Aorta (tissue), 5 donors: ENCODE measurements at regions not wholly inside any gene's neighbourhood (a gene's known extent, or its start where the extent isn't known, plus 50 kb on each side); places are given as distances from the start of the nearest gene placed in this dataset.

Experiments
- ATAC-seq: fragments of 200-7000 bp; cut with Tn5 transposase; one replicate; pipeline ENCODE4 v1.9.1; 2022; ENCODE audit warnings: moderate library complexity; ENCODE audit not compliant: low FRiP score
- DNase-seq, 2 donors: peaks; one replicate each; pipeline ENCODE4 v3.0.0-alpha.2; 2020
- H3K27ac ChIP-seq, 2 donors: one replicate each; pipeline ENCODE4 v1.5.1; 2013; ENCODE audit warnings: low read length in 2 of 2, mild to moderate bottlenecking in 2 of 2, moderate library complexity in 2 of 2, control low read depth in 1 of 2, inconsistent platforms in 1 of 2, low read depth in 1 of 2
- H3K27me3 ChIP-seq, 2 donors: one replicate each; pipeline ENCODE4 v1.6.1; 2013; ENCODE audit warnings: control low read depth in 1 of 2, low read length in 1 of 2, mild to moderate bottlenecking in 1 of 2, moderate library complexity in 1 of 2; ENCODE audit not compliant: insufficient read depth in 2 of 2, control insufficient read depth in 1 of 2
- H3K36me3 ChIP-seq, 2 donors: one replicate each; pipeline ENCODE4 v1.6.1; 2013; ENCODE audit warnings: control low read depth in 1 of 2, low read length in 1 of 2, mild to moderate bottlenecking in 1 of 2; ENCODE audit not compliant: insufficient read depth in 2 of 2, control insufficient read depth in 1 of 2
- H3K4me1 ChIP-seq, 2 donors: one replicate each; pipeline ENCODE4 v1.6.1; 2013; ENCODE audit warnings: low read length in 2 of 2, control low read depth in 1 of 2, mild to moderate bottlenecking in 1 of 2, moderate library complexity in 1 of 2; ENCODE audit not compliant: insufficient read depth in 2 of 2, control insufficient read depth in 1 of 2
- H3K4me3 ChIP-seq, 2 donors: one replicate each; pipeline ENCODE4 v1.5.1; 2013; ENCODE audit warnings: low read length in 2 of 2, control low read depth in 1 of 2, mild to moderate bottlenecking in 1 of 2
- H3K9me3 ChIP-seq: one replicate; pipeline ENCODE4 v1.6.1; 2013; ENCODE audit warnings: mild to moderate bottlenecking, low read length; ENCODE audit not compliant: control insufficient read depth
- WGBS, 2 donors: extraction: QIAGEN DNeasy Blood & Tissue Kit; methylation state at CpG; one replicate each; pipeline ENCODE4 v1.1.7; 2013; 5-methylcytosine and 5-hydroxymethylcytosine counted together
- intact Hi-C, 2 donors: fragments of 100-400 bp; cut with DNase I; formaldehyde crosslinking; loops; one replicate each; pipeline versions ENCODE4 v1.14.2 to v1.15.0; 2022
- donor health status: healthy with polysubstance abuse.
- donor health status: Bipolar disorder and iron deficiency.
- donor health status: DM: no; HTN: no; CAD: no.
- donor health status: DM: no; HTN: no; CAD: no.
- donor health status: DM: yes; HTN: yes; CAD: no.

DNA sequence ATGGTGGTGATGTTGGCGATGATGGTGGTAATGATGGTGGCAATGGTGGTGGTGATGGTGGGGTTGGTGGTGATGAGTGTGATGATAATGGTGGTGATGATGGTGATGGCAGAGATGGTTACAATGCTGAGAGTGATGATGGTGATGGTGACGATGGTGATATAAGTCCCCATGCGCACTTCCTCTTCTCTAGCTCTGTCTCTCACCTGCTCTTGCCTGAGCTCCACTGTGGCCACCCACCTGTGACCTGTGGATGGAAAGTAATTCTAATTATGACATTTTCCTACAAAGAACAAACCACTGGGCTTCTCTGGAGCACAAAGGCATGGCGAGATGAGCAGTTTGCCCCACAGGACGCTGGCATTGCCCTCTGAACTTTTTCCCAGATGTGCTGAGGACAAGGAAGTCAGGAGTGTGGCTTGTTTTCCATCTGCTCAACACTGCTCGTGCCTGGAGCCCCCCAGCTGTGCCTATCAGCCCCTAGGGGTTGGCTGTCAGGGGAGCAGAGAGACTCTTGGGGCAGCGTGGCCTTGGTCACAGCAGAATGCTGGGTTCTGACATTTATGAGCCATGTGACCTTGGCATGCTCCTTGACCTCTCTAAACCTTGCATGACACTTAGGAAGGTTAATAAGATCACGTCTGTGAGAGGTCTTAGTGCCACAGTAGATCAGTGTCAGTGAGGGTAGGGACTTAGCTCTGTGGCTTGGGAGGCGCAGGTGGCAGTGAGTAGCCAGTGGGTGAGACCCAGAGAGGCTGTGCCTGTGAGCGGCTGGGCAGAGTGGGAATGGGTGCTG lies 68.4 kb downstream of the RRM2 start:
- no peak overlapping the region for H3K27ac ChIP-seq
- no peaks in the 10 kb centered on the region for H3K4me1 ChIP-seq
- intact Hi-C loops = no loop called here
- ATAC-seq (no peak), DNase-seq (no peak)
- H3K36me3 ChIP-seq = no peaks in the 10 kb centered on the region
- no peak overlapping the region for H3K4me3 ChIP-seq
- WGBS, 2 donors = 86 to 93% methylated on average over 10 of the region's 10 CpGs
- H3K9me3 ChIP-seq = no peaks in the 10 kb centered on the region
- H3K27me3 ChIP-seq = no peaks in the 10 kb centered on the region

DNA sequence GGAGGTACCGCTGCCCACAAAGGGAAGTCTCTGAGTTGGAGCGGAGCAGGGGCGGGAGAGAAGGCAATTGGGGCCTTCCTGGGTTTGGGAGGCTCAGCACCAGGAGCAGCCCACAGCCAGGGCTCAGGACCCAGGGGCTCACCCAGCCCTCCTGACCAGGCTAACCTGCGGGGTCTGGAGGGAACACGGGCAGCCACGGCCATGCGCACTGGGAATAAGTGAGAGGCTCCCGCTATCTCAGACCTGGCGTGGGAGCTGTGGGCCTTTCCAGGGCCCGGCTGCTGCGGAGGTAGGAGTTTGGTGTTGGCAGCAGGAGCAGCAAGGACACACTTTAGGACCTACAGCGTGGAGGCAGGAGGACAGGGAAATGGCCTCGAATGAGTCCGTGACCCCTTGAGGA lies 69.0 kb downstream of the RRM2 start:
- 94 to 96% methylated on average over 14 of the region's 14 CpGs for WGBS, 2 donors
- H3K36me3 ChIP-seq = no peaks in the 10 kb centered on the region
- DNase-seq (no peak), ATAC-seq (no peak)
- intact Hi-C loops = no loop called here
- no peaks in the 10 kb centered on the region for H3K4me1 ChIP-seq
- H3K27ac ChIP-seq = no peak overlapping the region
- no peaks in the 10 kb centered on the region for H3K9me3 ChIP-seq
- H3K4me3 ChIP-seq = no peak overlapping the region
- no peaks in the 10 kb centered on the region for H3K27me3 ChIP-seq

DNA sequence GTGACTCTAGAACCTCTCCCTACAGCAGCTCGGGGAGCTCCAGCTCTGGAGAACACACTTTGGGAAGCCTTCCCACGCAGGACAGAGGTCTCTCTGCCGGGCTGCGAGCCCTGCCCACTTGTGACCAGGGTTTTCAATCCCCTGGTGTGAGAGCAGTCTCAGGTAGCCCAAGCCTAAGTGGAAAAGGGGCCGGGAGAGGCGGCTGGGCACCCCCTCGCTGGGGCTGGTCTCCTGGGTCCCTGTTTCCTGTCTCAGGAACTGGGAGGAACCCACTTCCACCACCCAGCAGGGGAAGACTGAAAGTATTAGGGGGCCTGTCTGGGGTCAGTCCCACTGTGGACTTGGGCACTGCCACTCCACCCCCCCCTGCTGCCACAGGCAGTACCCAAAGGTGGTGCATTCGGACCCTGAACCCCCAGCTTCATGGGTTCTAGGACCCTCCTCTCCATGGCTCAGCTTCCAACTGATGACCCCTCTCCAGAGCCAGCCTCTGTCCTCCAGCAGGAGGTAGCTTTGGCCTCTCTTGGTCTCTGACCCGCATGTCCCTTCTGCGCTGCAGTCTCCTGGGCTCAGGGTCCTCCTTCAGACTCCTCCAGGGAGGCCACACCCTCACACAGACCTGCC lies 70.0 kb downstream of the RRM2 start:
- Histone ChIP-seq H3K36me3 (no peaks in the 10 kb centered on the region), H3K4me1 (no peaks in the 10 kb centered on the region), H3K9me3 (no peaks in the 10 kb centered on the region), H3K4me3 (no peak overlapping the region), H3K27ac (no peak overlapping the region), H3K27me3 (no peaks in the 10 kb centered on the region)
- intact Hi-C loops = no loop called here
- DNase-seq (no peak), ATAC-seq (no peak)
- 93 to 94% methylated on average over 10 of the region's 10 CpGs for WGBS, 2 donors

GRCh38 chr2:10193276-10193795 lies 70.8 kb downstream of the RRM2 start:
- 91 to 93% methylated on average over 17 of the region's 17 CpGs for WGBS, 2 donors
- DNase-seq (no peak), ATAC-seq (no peak)
- intact Hi-C loops = no loop called here
- H3K27me3 ChIP-seq = no peaks in the 10 kb centered on the region
- no peak overlapping the region for H3K27ac ChIP-seq
- H3K36me3 ChIP-seq = no peaks in the 10 kb centered on the region
- H3K4me1 ChIP-seq = no peaks in the 10 kb centered on the region
- peaks cover 2% of the 10 kb centered on the region for H3K9me3 ChIP-seq
- H3K4me3 ChIP-seq = no peak overlapping the region

- Histone ChIP-seq H3K4me3 (no peak overlapping the region), H3K36me3 (no peaks in the 10 kb centered on the region), H3K4me1 (no peaks in the 10 kb centered on the region), H3K27me3 (no peaks in the 10 kb centered on the region), H3K27ac (no peak overlapping the region), H3K9me3 (peaks cover 2% of the 10 kb centered on the region)
- intact Hi-C loops = no loop called here
- DNase-seq = no peak
- no peak for ATAC-seq
- 74 to 83% methylated on average over 27 of the region's 27 CpGs for WGBS, 2 donors
Measured at GRCh38 chr2:10193851-10194820, 71.6 kb downstream of the RRM2 start.

DNA sequence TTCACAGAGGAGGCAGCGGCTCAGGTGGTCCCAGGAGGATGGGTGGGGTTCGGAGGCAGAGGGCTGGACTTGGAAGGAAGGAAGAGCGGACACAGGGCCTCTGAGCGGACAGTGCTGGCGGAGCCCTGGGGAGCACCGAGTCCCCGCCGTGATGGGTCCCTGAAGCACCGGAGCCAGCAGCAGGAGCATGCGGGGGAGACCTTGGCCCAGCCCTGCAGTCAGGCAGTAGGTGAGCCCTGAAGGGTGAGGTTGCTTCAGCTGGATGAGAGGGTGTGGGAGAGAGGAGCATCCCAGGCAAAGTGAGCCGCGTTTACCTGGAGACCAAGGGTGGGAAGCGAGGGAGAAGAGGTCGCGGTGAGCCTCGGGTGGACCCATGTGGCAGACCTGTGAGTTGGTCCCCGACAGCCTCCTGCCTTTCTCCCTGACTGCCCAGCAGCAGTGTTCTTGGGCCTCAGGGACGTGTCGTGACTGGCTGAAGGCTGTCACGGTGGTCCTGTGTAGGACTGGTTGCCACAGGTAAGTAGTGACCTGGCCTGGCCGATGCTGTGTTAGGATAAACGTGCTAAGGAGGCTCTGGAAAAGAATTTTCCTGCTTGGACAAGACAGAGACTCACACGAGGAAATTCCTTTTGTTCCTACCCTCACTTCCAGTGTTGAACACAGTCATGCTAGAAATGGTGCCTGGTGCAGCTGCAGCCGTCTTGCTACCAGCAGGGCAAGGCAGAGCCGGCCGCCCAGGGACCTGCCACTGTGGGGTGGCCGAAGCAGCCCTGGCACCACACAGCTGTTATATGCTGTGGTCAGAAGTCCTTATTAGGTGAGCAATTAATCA lies 73.0 kb downstream of the RRM2 start:
- H3K27ac ChIP-seq = no peak overlapping the region
- H3K27me3 ChIP-seq = no peaks in the 10 kb centered on the region
- H3K4me1 ChIP-seq = no peaks in the 10 kb centered on the region
- peaks cover 2% of the 10 kb centered on the region for H3K9me3 ChIP-seq
- no peak for DNase-seq
- H3K36me3 ChIP-seq = no peaks in the 10 kb centered on the region
- 95 to 97% methylated on average over 26 to 27 of the region's 27 CpGs for WGBS, 2 donors
- no peak for ATAC-seq
- no peak overlapping the region for H3K4me3 ChIP-seq
- intact Hi-C loops = no loop called here

DNA sequence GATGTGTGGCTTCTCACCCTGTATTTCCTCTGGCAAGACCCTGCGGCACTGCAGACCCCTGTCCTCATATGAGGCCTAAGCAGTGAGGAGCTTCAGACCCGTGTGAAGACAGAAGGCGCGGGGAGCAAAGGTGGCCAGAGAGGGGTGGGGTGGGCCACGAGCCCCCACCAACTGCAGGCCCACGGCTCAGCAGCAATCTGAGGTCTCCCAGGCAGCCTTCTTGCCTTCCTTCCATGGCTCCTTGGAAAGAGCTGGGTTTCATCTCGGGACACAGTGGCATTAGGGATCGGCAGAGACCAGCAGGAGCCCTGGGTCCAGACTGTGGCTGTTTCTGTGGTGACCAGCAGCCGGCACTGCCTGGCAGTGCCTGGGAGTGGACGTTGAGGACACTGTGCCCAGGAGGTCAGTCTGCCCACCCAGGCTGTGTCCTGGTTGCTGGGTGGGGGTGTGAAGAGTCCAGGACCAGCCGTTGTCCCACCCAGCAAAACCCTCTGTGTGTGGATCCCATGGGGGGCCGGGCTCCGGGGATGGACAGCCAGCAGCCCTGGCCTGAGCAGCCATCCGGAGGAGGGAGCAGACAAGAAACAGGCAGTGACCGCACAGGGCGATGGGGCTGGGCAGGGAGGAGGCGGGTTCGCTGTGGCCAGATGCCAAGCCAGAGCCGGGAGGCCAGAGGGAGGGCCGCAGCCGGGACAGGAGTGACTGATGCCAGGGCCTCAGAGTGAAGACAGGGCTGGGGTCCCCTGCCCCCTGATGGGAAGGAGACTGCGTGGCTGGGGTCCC lies 73.8 kb downstream of the RRM2 start:
- no peak overlapping the region for H3K27ac ChIP-seq
- no peak for DNase-seq
- H3K36me3 ChIP-seq = no peaks in the 10 kb centered on the region
- no peak overlapping the region for H3K4me3 ChIP-seq
- peaks cover 2% of the 10 kb centered on the region for H3K9me3 ChIP-seq
- no peaks in the 10 kb centered on the region for H3K27me3 ChIP-seq
- ATAC-seq = no peak
- WGBS, 2 donors = 63 to 73% methylated on average over 20 to 22 of the region's 22 CpGs
- no peaks in the 10 kb centered on the region for H3K4me1 ChIP-seq
- intact Hi-C loops = no loop called here
